Parathyroid adenoma (tissue), 2 donors: ENCODE measurements at regions not wholly inside any gene's neighbourhood (a gene's known extent, or its start where the extent isn't known, plus 50 kb on each side); places are given as distances from the start of the nearest gene placed in this dataset.

Experiments
- H2AFZ ChIP-seq: fragments of 300-600 bp; sonication (generic); one replicate; pipeline ENCODE4 v1.7.0; 2017; ENCODE audit warnings: antibody characterized with exemption, mild to moderate bottlenecking
- H3K27ac ChIP-seq: fragments of 300-600 bp; sonication (generic); one replicate; pipeline ENCODE4 v1.7.0; 2017
- H3K27me3 ChIP-seq: fragments of 300-600 bp; sonication (generic); one replicate; pipeline ENCODE4 v1.7.0; 2017; ENCODE audit warnings: low read length; ENCODE audit not compliant: control insufficient read depth, insufficient read depth
- H3K36me3 ChIP-seq: fragments of 300-600 bp; sonication (generic); one replicate; pipeline ENCODE4 v1.7.0; 2017; ENCODE audit warnings: low read length; ENCODE audit not compliant: control insufficient read depth, insufficient read depth
- H3K4me1 ChIP-seq: fragments of 300-600 bp; sonication (generic); one replicate; pipeline ENCODE4 v1.7.0; 2017; ENCODE audit warnings: control low read depth
- H3K4me2 ChIP-seq: fragments of 300-600 bp; sonication (generic); one replicate; pipeline ENCODE4 v1.7.0; 2017; ENCODE audit warnings: low read length
- H3K4me3 ChIP-seq: fragments of 300-600 bp; sonication (generic); one replicate; pipeline ENCODE4 v1.7.0; 2017; ENCODE audit warnings: low read depth, low read length
- H3K79me2 ChIP-seq: fragments of 300-600 bp; sonication (generic); one replicate; pipeline ENCODE4 v1.7.0; 2017; ENCODE audit warnings: control low read depth
- H3K9ac ChIP-seq: fragments of 300-600 bp; sonication (generic); one replicate; pipeline ENCODE4 v1.7.0; 2017; ENCODE audit warnings: mild to moderate bottlenecking
- H3K9me3 ChIP-seq: fragments of 300-600 bp; sonication (generic); one replicate; pipeline ENCODE4 v1.7.0; 2017; ENCODE audit warnings: low read length; ENCODE audit not compliant: control insufficient read depth
- TF ChIP-seq, protein P1 (sequence below): fragments of 300-600 bp; sonication (generic); IDR thresholded peaks from one replicate; pipeline ENCODE4 v1.7.0; 2017; ENCODE audit warnings: antibody characterized with exemption, mild to moderate bottlenecking
- donor health status: primary hyperparathyroidism.

DNA sequence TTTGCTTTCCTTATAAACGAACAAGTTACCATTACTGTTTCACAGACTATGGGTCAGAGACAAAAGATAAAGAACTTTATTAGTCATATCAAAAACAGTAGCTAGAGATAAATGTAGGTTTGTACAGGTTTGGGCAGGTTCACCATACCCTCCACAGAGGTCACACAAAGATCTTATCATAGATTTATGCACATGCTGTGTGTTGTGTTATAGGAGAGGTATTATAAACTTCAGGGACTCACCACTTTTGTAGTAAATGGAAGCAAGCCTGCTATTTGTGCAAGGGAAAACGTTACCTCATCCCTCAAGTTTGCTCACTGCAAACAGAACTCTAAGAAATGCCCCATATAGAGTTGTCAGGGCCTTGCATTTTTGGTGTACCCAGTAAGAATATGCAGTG lies 584.5 kb upstream of the LRRTM1 start:
- TF ChIP-seq, protein P1, sequence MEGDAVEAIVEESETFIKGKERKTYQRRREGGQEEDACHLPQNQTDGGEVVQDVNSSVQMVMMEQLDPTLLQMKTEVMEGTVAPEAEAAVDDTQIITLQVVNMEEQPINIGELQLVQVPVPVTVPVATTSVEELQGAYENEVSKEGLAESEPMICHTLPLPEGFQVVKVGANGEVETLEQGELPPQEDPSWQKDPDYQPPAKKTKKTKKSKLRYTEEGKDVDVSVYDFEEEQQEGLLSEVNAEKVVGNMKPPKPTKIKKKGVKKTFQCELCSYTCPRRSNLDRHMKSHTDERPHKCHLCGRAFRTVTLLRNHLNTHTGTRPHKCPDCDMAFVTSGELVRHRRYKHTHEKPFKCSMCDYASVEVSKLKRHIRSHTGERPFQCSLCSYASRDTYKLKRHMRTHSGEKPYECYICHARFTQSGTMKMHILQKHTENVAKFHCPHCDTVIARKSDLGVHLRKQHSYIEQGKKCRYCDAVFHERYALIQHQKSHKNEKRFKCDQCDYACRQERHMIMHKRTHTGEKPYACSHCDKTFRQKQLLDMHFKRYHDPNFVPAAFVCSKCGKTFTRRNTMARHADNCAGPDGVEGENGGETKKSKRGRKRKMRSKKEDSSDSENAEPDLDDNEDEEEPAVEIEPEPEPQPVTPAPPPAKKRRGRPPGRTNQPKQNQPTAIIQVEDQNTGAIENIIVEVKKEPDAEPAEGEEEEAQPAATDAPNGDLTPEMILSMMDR, result no peak
- Histone ChIP-seq H3K9me3 (no peaks in the 10 kb centered on the region), H3K9ac (no peak overlapping the region), H3K27me3 (no peaks in the 10 kb centered on the region), H3K36me3 (no peaks in the 10 kb centered on the region), H2AFZ (no peak overlapping the region), H3K4me2 (no peak overlapping the region), H3K27ac (no peak overlapping the region), H3K4me1 (no peaks in the 10 kb centered on the region), H3K79me2 (no peaks in the 10 kb centered on the region), H3K4me3 (no peak overlapping the region)

DNA sequence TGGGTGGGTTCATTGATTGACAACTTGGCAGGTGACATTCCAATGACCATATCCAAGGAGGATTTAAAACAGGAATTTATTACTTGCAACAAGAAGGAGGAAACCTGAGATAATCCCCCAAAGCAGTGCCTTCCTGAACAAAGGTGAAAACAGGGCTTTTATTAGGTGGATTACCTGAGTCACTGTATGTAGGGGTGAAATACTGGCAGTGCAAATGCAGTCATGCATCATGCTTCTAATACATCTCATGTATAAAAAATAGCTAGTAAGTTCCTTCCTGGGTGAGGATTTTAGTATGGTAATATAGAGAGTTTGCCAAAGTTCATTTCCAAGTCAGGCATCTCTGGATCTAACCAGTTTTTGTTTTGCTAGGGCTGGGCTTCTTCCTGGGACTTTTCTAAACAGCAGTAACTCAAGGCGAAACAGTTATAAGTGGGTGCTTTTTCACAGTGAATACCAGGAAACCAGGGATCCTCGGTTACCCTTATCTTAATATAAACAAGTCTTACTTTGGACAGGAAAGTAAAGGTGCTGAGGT lies 583.4 kb upstream of the LRRTM1 start:
- Histone ChIP-seq H2AFZ (no peak overlapping the region), H3K9ac (no peak overlapping the region), H3K4me3 (no peak overlapping the region), H3K4me2 (no peak overlapping the region), H3K27me3 (no peaks in the 10 kb centered on the region), H3K27ac (no peak overlapping the region), H3K36me3 (no peaks in the 10 kb centered on the region), H3K4me1 (no peaks in the 10 kb centered on the region), H3K9me3 (no peaks in the 10 kb centered on the region), H3K79me2 (no peaks in the 10 kb centered on the region)
- TF ChIP-seq, protein P1, result no peak

DNA sequence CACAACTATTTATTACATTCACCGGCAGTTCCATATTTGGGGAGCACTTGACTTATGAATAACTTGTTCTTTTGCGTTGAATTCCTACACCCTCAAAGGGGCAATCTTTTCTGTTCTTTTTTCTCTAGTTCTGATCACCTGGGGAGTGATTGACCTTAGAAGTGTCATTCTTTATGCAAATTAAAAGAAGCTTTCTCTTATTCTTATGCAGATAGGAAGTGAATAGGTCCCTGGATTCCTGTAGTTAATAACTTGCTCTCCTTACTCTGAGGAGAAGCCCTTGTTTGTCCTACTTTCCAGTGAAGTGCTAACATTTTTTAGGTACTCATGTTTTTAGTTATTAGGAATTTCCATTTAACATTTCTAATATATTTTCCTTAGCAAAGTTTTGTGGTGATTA lies 569.8 kb upstream of the LRRTM1 start:
- Histone ChIP-seq H3K79me2 (no peaks in the 10 kb centered on the region), H3K9me3 (no peaks in the 10 kb centered on the region), H3K4me1 (no peaks in the 10 kb centered on the region), H2AFZ (no peak overlapping the region), H3K27me3 (no peaks in the 10 kb centered on the region), H3K4me3 (no peak overlapping the region), H3K36me3 (no peaks in the 10 kb centered on the region), H3K4me2 (no peak overlapping the region), H3K9ac (no peak overlapping the region), H3K27ac (no peak overlapping the region)
- TF ChIP-seq, protein P1, result no peak

DNA sequence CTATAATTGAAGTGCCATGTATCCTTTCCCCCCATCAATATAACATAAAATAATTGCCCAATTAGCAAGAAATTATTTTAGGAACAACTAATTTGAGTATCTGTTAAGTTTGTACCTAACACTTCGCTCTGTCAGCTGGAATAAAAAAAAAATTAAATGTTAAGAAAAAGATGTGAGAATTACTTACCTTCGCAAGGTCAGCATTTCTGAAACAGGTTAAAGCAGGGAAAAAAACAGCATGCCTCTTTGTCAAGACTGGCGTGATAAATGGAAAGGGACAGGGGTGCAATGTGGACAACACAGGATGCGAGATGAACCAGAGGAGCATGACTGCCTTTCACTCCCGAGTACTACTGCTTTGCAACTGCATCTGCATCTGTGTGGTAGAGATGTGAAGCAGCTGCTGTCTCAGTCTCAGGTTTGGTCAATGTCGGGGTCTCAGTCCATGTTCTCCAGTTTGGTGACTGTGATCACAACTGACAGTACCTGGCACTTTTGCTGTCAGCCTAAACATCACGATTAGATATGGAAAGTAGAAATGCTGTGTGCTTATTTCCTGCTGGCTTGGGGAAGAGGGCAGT lies 565.4 kb upstream of the LRRTM1 start:
- no peak overlapping the region for H3K4me2 ChIP-seq
- H3K4me1 ChIP-seq, result no peaks in the 10 kb centered on the region
- no peaks in the 10 kb centered on the region for H3K36me3 ChIP-seq
- H3K9ac ChIP-seq, result no peak overlapping the region
- no peak overlapping the region for H2AFZ ChIP-seq
- H3K9me3 ChIP-seq, result no peaks in the 10 kb centered on the region
- TF ChIP-seq, protein P1, result no peak
- H3K4me3 ChIP-seq, result no peak overlapping the region
- H3K79me2 ChIP-seq, result no peaks in the 10 kb centered on the region
- H3K27ac ChIP-seq, result no peak overlapping the region
- H3K27me3 ChIP-seq, result no peaks in the 10 kb centered on the region

DNA sequence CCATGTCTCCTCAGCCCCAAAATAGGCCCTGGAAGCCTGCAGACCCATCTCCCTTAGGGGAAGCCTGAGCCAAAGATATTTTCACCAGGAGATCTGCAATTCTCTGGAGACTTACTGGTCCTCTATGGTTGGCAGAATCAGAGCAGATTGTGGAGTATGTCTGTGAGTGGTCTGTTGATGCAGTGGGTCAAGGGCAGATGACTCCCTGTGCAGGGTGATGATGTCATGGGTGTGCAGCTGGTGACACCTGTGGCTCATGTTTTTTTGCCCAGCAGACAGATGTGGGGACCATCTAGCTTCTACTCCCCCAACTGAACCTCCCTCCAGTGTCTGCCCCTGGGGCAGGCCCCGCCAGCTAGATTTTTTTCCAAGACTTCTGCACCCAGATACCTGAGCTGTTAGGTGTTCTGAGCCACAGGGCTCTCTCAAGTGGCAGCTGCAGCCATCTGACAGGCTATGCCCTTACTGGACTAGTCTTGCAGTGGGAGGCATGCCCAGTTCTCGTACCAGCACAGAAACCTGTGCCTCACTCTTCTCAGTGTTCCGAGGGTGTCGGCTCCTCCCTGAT lies 558.7 kb upstream of the LRRTM1 start:
- no peak overlapping the region for H3K4me3 ChIP-seq
- H2AFZ ChIP-seq, result no peak overlapping the region
- no peak overlapping the region for H3K27ac ChIP-seq
- no peaks in the 10 kb centered on the region for H3K4me1 ChIP-seq
- no peaks in the 10 kb centered on the region for H3K9me3 ChIP-seq
- no peaks in the 10 kb centered on the region for H3K27me3 ChIP-seq
- H3K9ac ChIP-seq, result no peak overlapping the region
- H3K79me2 ChIP-seq, result no peaks in the 10 kb centered on the region
- no peaks in the 10 kb centered on the region for H3K36me3 ChIP-seq
- TF ChIP-seq, protein P1, result no peak
- no peak overlapping the region for H3K4me2 ChIP-seq
